NB4 (cell line): ENCODE measurements at regions not wholly inside any gene's neighbourhood (a gene's known extent, or its start where the extent isn't known, plus 50 kb on each side); places are given as distances from the start of the nearest gene placed in this dataset.

Experiments
- MAX ChIP-seq: IDR thresholded peaks from 2 replicates; pipeline ENCODE4 v1.6.1; 2011; ENCODE audit warnings: low read depth, low read length
- MYC ChIP-seq: IDR thresholded peaks from 2 replicates; pipeline ENCODE4 v1.6.1; 2011; ENCODE audit warnings: low read depth, low read length
- POLR2A ChIP-seq: IDR thresholded peaks from 2 replicates; pipeline ENCODE4 v1.6.1; 2011; ENCODE audit warnings: mild to moderate bottlenecking; ENCODE audit not compliant: insufficient read length; ENCODE audit errors: extremely low read depth
- TF ChIP-seq, protein P1 (sequence below): IDR thresholded peaks from one replicate; pipeline ENCODE4 v1.5.1; 2012; ENCODE audit warnings: low read depth, low read length

GRCh38 chr5:124906339-124907097 lies 160.1 kb upstream of the ZNF608 start:
- TF ChIP-seq, protein P1, sequence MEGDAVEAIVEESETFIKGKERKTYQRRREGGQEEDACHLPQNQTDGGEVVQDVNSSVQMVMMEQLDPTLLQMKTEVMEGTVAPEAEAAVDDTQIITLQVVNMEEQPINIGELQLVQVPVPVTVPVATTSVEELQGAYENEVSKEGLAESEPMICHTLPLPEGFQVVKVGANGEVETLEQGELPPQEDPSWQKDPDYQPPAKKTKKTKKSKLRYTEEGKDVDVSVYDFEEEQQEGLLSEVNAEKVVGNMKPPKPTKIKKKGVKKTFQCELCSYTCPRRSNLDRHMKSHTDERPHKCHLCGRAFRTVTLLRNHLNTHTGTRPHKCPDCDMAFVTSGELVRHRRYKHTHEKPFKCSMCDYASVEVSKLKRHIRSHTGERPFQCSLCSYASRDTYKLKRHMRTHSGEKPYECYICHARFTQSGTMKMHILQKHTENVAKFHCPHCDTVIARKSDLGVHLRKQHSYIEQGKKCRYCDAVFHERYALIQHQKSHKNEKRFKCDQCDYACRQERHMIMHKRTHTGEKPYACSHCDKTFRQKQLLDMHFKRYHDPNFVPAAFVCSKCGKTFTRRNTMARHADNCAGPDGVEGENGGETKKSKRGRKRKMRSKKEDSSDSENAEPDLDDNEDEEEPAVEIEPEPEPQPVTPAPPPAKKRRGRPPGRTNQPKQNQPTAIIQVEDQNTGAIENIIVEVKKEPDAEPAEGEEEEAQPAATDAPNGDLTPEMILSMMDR: no peak
- TF ChIP-seq POLR2A: no peak
- no peak for TF ChIP-seq MYC
- no peak for TF ChIP-seq MAX
